Activated T-helper 2 cell treated with anti-CD3 and anti-CD28 coated beads, Interferon-gamma antibody, Interleukin-2, Interleukin-4, amounts not matched to agents 10 μg/mL and 5 μg/mL and 100 μg/mL, durations not matched to agents 14 hours and 24 hours and 36 hours (primary cell): ENCODE measurements at regions not wholly inside any gene's neighbourhood (a gene's known extent, or its start where the extent isn't known, plus 50 kb on each side); places are given as distances from the start of the nearest gene placed in this dataset.
"Not testable (repeated sequence)": the region's sequence is repeated elsewhere in the genome, so short reads cannot be mapped to it uniquely, and the experiment has no call there.

ENCODE experiments used
- DNase-seq: peaks from one replicate; pipeline ENCODE4 v3.0.0; 2021; ENCODE audit warnings: low spot score
- H3K27ac Mint-ChIP-seq: one replicate; pipeline ENCODE4 v1.8.0; 2021; ENCODE audit warnings: mixed read lengths
- H3K27me3 Mint-ChIP-seq: one replicate; pipeline ENCODE4 v1.8.0; 2021; ENCODE audit warnings: low read depth, mixed read lengths
- H3K36me3 Mint-ChIP-seq: one replicate; pipeline ENCODE4 v1.8.0; 2021; ENCODE audit warnings: low read depth, mixed read lengths
- H3K4me1 Mint-ChIP-seq: one replicate; pipeline ENCODE4 v1.8.0; 2021; ENCODE audit warnings: low read depth, mixed read lengths
- H3K4me3 Mint-ChIP-seq: one replicate; pipeline ENCODE4 v1.8.0; 2021; ENCODE audit warnings: low read depth, mild to moderate bottlenecking, moderate library complexity, mixed read lengths
- H3K9me3 Mint-ChIP-seq: one replicate; pipeline ENCODE4 v1.8.0; 2021; ENCODE audit warnings: mixed read lengths
- intact Hi-C: fragments of 100-400 bp; cut with micrococcal nuclease; formaldehyde crosslinking; loops from one replicate; pipeline ENCODE4 v1.15.1; 2023

DNA sequence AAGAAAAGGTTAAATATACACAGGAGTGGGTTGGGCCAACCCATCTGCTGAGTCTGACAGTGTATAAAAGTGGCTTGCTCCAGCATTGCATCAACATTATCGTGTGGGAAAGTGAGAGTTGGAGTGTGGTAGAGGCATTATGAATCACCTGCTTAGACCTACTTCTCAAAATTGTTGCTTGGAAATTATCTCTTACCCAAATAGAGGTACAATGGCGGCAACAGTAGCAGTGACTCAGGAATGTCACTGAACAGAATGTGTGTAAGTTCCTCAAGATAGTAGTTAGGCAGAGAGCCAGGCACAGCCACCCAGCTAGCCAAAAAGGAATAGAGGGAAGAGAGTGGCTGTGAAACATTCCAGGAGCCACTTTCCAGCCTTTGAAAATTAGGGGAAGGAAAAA lies 616.0 kb downstream of the NUP35 start:
- Mint-ChIP-seq H3K4me3 (no peak overlapping the region), H3K36me3 (no peaks in the 10 kb centered on the region), H3K9me3 (peaks cover 12% of the 10 kb centered on the region), H3K27me3 (no peaks in the 10 kb centered on the region), H3K4me1 (no peaks in the 10 kb centered on the region), H3K27ac (no peak overlapping the region)
- intact Hi-C loops = no loop called here
- no peak for DNase-seq

DNA sequence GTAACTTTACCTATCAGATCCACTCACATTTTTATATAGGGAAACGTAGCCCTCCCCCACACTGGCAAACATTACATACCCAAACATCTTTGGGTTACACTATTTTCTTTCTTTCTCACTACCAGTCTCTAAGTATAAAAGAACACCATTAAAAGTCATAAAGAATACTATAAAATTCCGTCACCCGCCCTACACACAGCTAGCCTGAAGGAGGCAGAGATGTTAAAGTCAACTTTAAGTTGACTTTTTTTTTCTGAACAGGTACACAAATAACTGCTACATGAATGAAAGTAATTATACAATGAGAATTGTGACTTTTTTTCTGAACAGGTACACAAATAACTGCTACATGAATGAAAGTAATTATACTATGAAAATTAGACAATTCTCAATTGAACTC lies 628.3 kb downstream of the NUP35 start:
- DNase-seq = no peak
- H3K9me3 Mint-ChIP-seq = peaks cover 8% of the 10 kb centered on the region
- H3K27me3 Mint-ChIP-seq = no peaks in the 10 kb centered on the region
- H3K36me3 Mint-ChIP-seq = no peaks in the 10 kb centered on the region
- H3K27ac Mint-ChIP-seq = no peak overlapping the region
- intact Hi-C loops = no loop called here
- no peak overlapping the region for H3K4me3 Mint-ChIP-seq
- no peaks in the 10 kb centered on the region for H3K4me1 Mint-ChIP-seq

DNA sequence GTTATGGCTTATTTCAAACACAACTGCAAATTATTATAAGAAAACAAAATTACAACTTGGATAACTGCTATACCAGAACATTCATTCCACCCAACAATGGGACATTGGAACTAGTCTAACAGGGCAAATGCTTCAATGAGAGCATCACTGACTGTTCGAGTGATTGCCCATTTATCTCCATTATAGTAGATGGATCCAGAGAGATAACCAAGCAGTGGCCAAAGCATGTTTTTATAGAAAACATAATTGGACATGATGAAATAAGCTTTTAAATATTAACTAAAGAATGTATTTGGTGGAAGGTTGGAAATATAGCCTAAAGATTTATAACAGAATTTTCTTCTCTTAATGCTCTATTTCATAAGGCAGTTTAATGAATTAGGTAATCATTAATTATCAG lies 634.8 kb downstream of the NUP35 start:
- Mint-ChIP-seq H3K9me3 (peaks cover 11% of the 10 kb centered on the region), H3K27ac (no peak overlapping the region), H3K4me1 (no peaks in the 10 kb centered on the region), H3K4me3 (no peak overlapping the region), H3K36me3 (no peaks in the 10 kb centered on the region), H3K27me3 (no peaks in the 10 kb centered on the region)
- no peak for DNase-seq
- intact Hi-C loops = no loop called here

DNA sequence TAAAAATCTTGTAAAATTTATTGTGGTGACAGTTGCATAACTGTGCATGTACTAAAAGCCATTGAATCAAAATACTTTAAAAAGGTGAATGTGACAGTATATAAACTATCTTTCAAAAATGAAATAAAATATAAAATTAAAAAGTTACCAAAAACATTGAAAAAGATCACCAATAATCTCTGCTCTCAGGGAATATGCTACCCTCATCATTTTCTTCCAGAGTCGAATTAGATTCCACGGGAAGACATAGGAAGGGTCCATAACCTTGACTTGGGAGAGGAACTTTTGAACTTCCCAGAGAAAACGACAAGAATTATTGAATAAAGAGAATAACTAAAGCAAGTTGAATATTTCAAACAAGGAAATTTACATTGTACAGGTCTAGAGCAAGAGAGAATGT lies 649.5 kb downstream of the NUP35 start:
- H3K36me3 Mint-ChIP-seq = no peaks in the 10 kb centered on the region
- intact Hi-C loops = no loop called here
- no peak for DNase-seq
- H3K4me3 Mint-ChIP-seq = no peak overlapping the region
- no peak overlapping the region for H3K27ac Mint-ChIP-seq
- H3K4me1 Mint-ChIP-seq = no peaks in the 10 kb centered on the region
- peaks cover 18% of the 10 kb centered on the region for H3K9me3 Mint-ChIP-seq
- no peaks in the 10 kb centered on the region for H3K27me3 Mint-ChIP-seq

DNA sequence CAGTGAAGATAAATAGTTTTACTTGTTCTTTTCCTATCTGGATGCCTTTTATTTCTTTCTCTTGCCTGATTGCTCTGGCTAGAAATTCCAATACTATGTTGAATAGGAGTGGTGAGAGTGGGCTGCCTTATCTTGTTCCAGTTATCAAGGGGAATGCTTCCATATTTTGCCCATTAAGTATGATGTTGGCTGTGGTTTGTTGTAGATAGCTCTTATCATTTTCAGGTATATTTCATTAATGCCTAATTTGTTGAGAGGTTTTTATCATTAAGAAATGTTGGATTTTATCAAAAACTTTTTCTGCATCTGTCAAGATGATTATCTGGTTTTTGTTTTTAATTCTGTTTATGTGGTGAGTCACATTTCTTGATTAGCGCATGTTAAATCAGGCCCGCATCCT lies 655.8 kb downstream of the NUP35 start:
- H3K4me3 Mint-ChIP-seq = no peak overlapping the region
- intact Hi-C loops = no loop called here
- H3K27me3 Mint-ChIP-seq = no peaks in the 10 kb centered on the region
- no peaks in the 10 kb centered on the region for H3K36me3 Mint-ChIP-seq
- no peaks in the 10 kb centered on the region for H3K4me1 Mint-ChIP-seq
- H3K27ac Mint-ChIP-seq = no peak overlapping the region
- H3K9me3 Mint-ChIP-seq = peaks cover 2% of the 10 kb centered on the region
- DNase-seq = no peak

DNA sequence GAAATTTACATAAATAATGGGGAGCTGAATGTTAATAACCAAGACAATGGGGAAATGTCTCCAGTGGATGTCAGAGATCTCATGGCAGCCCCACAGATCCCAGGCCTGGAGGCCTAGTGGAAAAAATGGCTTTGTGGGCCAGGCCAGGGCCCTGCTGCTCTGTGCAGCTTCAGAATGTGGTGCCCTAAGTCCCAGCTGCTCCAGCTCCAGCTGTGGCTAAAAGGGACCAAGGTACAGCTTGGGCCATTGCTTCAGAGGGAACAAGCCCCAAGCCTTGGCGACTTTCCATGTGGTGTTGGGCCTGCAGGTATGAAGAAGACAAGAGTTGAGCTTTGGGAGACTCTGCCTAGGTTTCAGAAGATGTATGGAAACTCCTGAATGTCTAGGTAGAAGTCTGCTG lies 658.2 kb downstream of the NUP35 start:
- no peaks in the 10 kb centered on the region for H3K9me3 Mint-ChIP-seq
- DNase-seq = no peak
- H3K27me3 Mint-ChIP-seq = no peaks in the 10 kb centered on the region
- intact Hi-C loops = no loop called here
- H3K4me3 Mint-ChIP-seq = no peak overlapping the region
- H3K36me3 Mint-ChIP-seq = no peaks in the 10 kb centered on the region
- H3K4me1 Mint-ChIP-seq = no peaks in the 10 kb centered on the region
- no peak overlapping the region for H3K27ac Mint-ChIP-seq

DNA sequence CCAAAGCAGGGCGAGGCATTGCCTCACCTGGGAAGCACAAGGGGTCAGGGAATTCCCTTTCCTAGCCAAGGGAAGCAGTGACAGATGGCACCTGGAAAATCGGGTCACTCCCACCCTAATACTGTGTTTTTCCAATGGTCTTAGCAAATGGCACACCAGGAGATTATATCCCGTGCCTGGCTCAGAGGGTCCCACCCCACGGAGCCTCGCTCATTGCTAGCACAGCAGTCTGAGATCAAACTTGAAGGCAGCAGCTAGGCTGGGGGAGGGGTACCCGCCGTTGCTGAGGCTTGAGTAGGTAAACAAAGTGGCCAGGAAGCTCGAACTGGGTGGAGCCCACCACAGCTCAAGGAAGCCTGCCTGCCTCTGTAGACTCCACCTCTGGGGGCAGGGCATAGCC lies 664.6 kb downstream of the NUP35 start:
- H3K27ac Mint-ChIP-seq, H3K4me3 Mint-ChIP-seq, DNase-seq, H3K4me1 Mint-ChIP-seq, H3K36me3 Mint-ChIP-seq, H3K27me3 Mint-ChIP-seq, intact Hi-C loops: not testable (repeated sequence)
- H3K9me3 Mint-ChIP-seq = peaks cover 13% of the 10 kb centered on the region

DNA sequence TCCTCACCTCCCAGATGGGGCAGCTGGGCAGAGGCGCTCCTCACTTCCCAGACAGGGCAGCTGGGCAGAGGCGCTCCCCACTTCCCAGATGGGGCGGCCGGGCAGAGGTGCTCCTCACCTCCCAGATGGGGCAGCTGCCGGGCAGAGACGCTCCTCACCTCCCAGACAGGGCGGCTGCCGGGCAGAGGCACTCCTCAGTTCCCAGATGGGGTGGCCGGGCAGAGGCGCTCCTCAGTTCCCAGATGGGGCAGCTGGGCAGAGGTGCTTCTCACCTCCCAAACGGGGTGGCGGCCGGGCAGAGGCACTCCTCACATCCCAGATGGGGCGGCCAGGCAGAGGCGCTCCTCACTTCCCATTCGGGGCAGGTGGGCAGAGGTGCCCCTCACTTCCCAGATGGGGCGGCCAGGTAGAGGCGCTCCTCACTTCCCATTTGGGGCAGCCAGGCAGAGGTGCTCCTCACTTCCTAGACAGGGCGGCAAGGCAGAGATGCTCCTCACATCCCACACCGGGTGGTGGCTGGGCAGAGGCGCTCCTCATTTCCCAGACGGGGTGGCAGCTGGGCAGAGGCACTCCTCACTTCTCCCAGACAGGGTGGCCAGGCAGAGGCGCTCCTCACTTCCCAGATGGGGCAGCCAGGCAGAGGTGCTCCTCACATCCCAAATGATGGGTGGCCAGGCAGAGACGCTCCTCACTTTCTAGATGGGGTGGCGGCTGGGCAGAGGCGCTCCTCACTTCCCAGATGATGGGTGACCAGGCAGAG lies 668.1 kb downstream of the NUP35 start:
- H3K36me3 Mint-ChIP-seq, H3K4me3 Mint-ChIP-seq, intact Hi-C loops: not testable (repeated sequence)

DNA sequence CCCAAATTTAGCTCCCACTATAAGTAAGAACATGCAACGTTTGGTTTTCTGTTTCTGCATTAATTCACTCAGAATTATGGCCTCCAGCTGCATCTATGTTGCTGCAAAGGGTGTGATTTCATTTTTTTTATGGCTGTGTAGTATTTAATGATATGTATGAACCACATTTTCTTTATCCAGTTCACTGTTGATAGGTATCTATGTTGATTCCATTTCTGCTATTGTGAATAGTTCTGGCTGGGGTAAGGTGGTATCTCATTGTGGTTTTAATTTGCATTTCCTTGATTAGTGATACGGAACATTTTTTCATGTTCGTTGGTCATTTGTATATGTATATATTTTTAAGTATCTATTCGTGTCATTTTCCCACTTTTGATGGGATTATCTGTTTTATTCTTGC lies 674.3 kb downstream of the NUP35 start:
- Mint-ChIP-seq H3K27me3 (no peaks in the 10 kb centered on the region), H3K9me3 (peaks cover 30% of the 10 kb centered on the region), H3K36me3 (no peaks in the 10 kb centered on the region), H3K27ac (no peak overlapping the region), H3K4me1 (no peaks in the 10 kb centered on the region), H3K4me3 (no peak overlapping the region)
- intact Hi-C loops = no loop called here
- DNase-seq = no peak

More for the DNA sequence above, 668.1 kb downstream of the NUP35 start:
- not testable (repeated sequence) for H3K4me1 Mint-ChIP-seq, H3K27me3 Mint-ChIP-seq, H3K27ac Mint-ChIP-seq, DNase-seq
- H3K9me3 Mint-ChIP-seq = peaks cover 22% of the 10 kb centered on the region

DNA sequence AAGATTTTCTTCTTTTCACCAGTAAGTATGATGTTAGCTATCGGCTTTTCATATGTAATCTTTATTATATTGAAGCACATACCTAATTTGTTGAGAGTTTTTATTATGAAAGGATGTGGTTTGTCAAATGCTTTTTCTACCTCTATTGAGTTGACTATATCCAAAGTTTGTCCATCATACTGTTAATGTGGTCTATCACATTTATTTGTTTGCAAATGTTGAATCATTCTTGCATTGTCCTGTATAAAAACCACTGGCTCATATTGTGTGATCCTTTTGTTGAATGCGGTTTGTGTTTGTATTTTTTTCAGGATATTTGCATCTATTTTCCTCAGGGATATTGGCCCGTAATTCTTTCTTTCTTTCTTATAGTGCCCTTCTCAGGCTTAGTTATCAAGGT lies 675.5 kb downstream of the NUP35 start:
- Mint-ChIP-seq H3K36me3 (no peaks in the 10 kb centered on the region), H3K4me3 (no peak overlapping the region), H3K27ac (no peak overlapping the region), H3K4me1 (no peaks in the 10 kb centered on the region), H3K27me3 (no peaks in the 10 kb centered on the region), H3K9me3 (peaks cover 26% of the 10 kb centered on the region)
- intact Hi-C loops = no loop called here
- no peak for DNase-seq

DNA sequence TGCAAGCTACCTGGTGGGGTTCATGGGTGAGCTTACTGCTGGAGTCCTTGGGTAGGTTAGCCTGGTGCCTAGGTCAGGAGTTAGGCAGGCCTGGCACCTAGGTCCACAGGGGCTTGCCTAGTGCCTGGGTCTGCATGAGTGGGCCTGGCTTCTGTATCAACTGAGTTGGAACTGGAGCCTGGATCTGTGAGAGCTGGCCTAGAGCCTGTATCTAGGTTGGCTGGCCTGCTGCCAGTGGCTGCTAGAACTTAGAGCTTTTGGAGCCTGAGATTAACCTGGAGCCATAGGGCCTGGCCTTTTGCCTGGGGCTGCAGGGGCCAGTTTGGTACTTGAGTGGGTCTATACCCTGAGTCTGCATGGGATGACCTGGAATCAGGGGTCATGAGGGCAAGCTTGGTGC lies 679.4 kb downstream of the NUP35 start:
- Mint-ChIP-seq H3K27me3 (no peaks in the 10 kb centered on the region), H3K4me3 (no peak overlapping the region), H3K36me3 (no peaks in the 10 kb centered on the region), H3K27ac (no peak overlapping the region), H3K9me3 (peaks cover 26% of the 10 kb centered on the region), H3K4me1 (no peaks in the 10 kb centered on the region)
- DNase-seq = no peak
- intact Hi-C loops = no loop called here

DNA sequence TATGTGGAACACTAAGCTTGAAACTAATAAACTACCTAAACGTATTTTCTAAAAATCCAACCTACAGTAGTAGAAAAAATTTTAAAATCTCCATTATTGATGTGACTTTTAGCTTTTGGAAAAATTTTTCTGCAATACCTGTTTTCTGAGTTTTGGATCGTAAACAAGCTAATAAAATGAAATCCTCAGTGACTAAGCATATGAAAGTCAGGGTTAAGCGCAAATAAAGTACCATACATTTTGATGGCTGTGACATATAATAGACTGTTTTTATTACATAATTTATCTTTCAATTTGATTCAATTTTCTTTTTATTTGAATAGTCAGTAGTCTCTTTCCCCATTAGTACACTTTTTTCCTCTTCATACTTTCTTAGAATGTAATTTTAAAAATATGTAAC lies 683.6 kb downstream of the NUP35 start:
- peaks cover 12% of the 10 kb centered on the region for H3K9me3 Mint-ChIP-seq
- no peaks in the 10 kb centered on the region for H3K36me3 Mint-ChIP-seq
- no peaks in the 10 kb centered on the region for H3K27me3 Mint-ChIP-seq
- no peak overlapping the region for H3K27ac Mint-ChIP-seq
- intact Hi-C loops = no loop called here
- no peaks in the 10 kb centered on the region for H3K4me1 Mint-ChIP-seq
- H3K4me3 Mint-ChIP-seq = no peak overlapping the region
- DNase-seq = no peak

DNA sequence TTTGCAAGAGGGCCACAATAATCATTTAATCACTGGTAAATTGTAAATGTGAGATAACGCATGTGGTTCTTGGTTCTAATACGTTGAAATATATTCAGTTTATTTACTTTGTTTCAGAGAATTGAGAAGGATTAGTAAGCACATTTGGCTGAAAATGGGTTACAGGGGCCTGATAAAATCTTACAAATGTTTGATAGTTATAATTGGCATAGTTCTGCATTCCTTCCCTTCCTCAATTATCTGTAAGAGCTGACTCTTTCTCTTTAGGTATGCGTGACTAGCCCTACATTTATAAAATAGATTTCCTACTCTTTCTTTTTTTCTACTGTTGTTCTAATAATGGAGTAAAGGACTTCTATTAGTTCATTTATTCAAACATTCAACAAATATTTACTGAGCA lies 685.2 kb downstream of the NUP35 start:
- intact Hi-C loops = no loop called here
- Mint-ChIP-seq H3K9me3 (peaks cover 12% of the 10 kb centered on the region), H3K27ac (no peak overlapping the region), H3K27me3 (no peaks in the 10 kb centered on the region), H3K4me3 (no peak overlapping the region), H3K36me3 (no peaks in the 10 kb centered on the region), H3K4me1 (no peaks in the 10 kb centered on the region)
- no peak for DNase-seq

DNA sequence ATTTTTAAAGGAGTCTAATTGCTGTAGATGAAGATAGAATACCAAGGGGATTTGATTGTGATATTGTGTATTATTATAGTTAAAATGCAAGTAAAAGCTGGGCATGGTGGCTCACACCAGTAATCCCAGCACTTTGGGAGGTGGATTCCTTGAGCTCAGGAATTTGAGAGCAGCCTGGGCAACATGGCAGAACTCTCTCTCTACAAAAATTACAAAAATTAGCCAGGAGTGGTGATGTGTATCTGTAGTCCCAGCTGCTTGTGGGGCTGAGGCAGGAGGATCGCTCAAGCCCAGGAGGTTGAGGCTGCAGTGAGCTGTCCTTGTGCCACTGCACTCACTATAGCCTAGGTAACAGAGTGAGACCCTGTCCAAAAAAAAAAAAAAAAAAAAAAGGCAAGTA lies 687.0 kb downstream of the NUP35 start:
- DNase-seq = no peak
- H3K27me3 Mint-ChIP-seq = no peaks in the 10 kb centered on the region
- H3K4me3 Mint-ChIP-seq = no peak overlapping the region
- no peaks in the 10 kb centered on the region for H3K36me3 Mint-ChIP-seq
- H3K4me1 Mint-ChIP-seq = no peaks in the 10 kb centered on the region
- intact Hi-C loops = no loop called here
- H3K27ac Mint-ChIP-seq = no peak overlapping the region
- peaks cover 5% of the 10 kb centered on the region for H3K9me3 Mint-ChIP-seq
